Astrocyte of the cerebellum (primary cell): ENCODE measurements at regions not wholly inside any gene's neighbourhood (a gene's known extent, or its start where the extent isn't known, plus 50 kb on each side); places are given as distances from the start of the nearest gene placed in this dataset.
"Not testable (repeated sequence)": the region's sequence is repeated elsewhere in the genome, so short reads cannot be mapped to it uniquely, and the experiment has no call there.

Experiments used
- DNase-seq: peaks from one replicate; pipeline ENCODE4 v3.0.0-alpha.2; 2011; ENCODE audit warnings: low read depth
- H3K4me3 ChIP-seq: 2 replicates; pipeline ENCODE4 v1.5.1; 2011; ENCODE audit warnings: mild to moderate bottlenecking, low read depth, low read length, moderate library complexity
- CTCF ChIP-seq: IDR thresholded peaks from 2 replicates; pipeline ENCODE4 v1.5.1; 2012; ENCODE audit warnings: low read length, low read depth, moderate library complexity, mild to moderate bottlenecking; ENCODE audit errors: missing control alignments
- in situ Hi-C: cut with HindIII; loops from 2 replicates; pipeline ENCODE4 v1.10.0; 2017; ENCODE audit warnings: low sequenced_read_pairs

GRCh38 chr14:85336817-85337216 lies 193.1 kb upstream of the FLRT2 start:
- DNase-seq = no peak
- in situ Hi-C loops = no loop called here
- no peak for TF ChIP-seq CTCF
- H3K4me3 ChIP-seq = no peak overlapping the region

GRCh38 chr14:85338895-85339294 lies 191.0 kb upstream of the FLRT2 start:
- no peak for TF ChIP-seq CTCF
- in situ Hi-C loops = no loop called here
- H3K4me3 ChIP-seq = no peak overlapping the region
- no peak for DNase-seq

GRCh38 chr14:85342858-85343607 lies 186.9 kb upstream of the FLRT2 start:
- TF ChIP-seq CTCF = no peak
- no peak for DNase-seq
- no peak overlapping the region for H3K4me3 ChIP-seq
- in situ Hi-C loops = no loop called here

DNA sequence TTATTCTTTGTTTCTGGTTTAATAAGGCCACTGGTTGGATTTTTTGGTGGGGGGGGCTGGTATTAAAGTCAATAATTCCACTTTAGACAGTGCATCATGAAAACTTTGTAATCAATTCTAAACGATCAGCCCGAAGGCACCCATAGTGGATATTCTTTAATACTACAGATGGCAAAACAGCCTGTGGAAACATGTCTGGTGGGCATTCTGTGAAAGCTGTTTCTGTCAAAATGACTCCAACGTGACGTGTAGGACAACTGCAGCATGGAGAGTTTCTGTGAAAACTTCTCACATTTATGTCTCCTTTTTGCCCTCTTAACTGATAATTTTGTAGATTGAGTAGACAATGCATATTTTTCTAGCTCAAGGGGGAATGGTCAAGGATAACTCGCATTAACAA lies 185.8 kb upstream of the FLRT2 start:
- DNase-seq = no peak
- in situ Hi-C loops = no loop called here
- TF ChIP-seq CTCF = no peak
- H3K4me3 ChIP-seq = no peak overlapping the region

GRCh38 chr14:85344847-85345570 lies 184.9 kb upstream of the FLRT2 start:
- H3K4me3 ChIP-seq = no peak overlapping the region
- no peak for TF ChIP-seq CTCF
- in situ Hi-C loops = no loop called here
- DNase-seq = no peak

- in situ Hi-C loops = no loop called here
- DNase-seq = no peak
- no peak overlapping the region for H3K4me3 ChIP-seq
- no peak for TF ChIP-seq CTCF
Measured at GRCh38 chr14:85350667-85351066, 179.3 kb upstream of the FLRT2 start.

- DNase-seq, in situ Hi-C loops, H3K4me3 ChIP-seq: not testable (repeated sequence)
Measured at GRCh38 chr14:85352588-85352987, 177.4 kb upstream of the FLRT2 start.
